ENCODE measurements at regions not wholly inside any gene's neighbourhood (a gene's known extent, or its start where the extent isn't known, plus 50 kb on each side); places are given as distances from the start of the nearest gene placed in this dataset.
"Not testable (repeated sequence)": the region's sequence is repeated elsewhere in the genome, so short reads cannot be mapped to it uniquely, and the experiment has no call there.

GRCh38 chr9:1919229-1919628, 95.9 kb upstream of the SMARCA2 start:
- Mint-ChIP-seq H3K27me3 (peaks cover 5% of the 10 kb centered on the region), H3K4me3 (no peak overlapping the region), H3K36me3 (ENCODE audit: low read depth) (no peaks in the 10 kb centered on the region), H3K4me1 (no peaks in the 10 kb centered on the region), H3K9me3 (no peaks in the 10 kb centered on the region), H3K27ac (no peak overlapping the region)
- POLR2A ChIA-PET, result no interaction called here
- DNase-seq, result no peak
- CTCF ChIA-PET, result no interaction called here

- DNase-seq, result no peak
- POLR2A ChIA-PET, result no interaction called here
- Mint-ChIP-seq H3K4me3 (no peak overlapping the region), H3K27me3 (peaks cover 5% of the 10 kb centered on the region), H3K36me3 (ENCODE audit: low read depth) (no peaks in the 10 kb centered on the region), H3K4me1 (no peaks in the 10 kb centered on the region), H3K27ac (no peak overlapping the region), H3K9me3 (no peaks in the 10 kb centered on the region)
- CTCF ChIA-PET, result no interaction called here
Observed at GRCh38 chr9:1920386-1920785, 94.8 kb upstream of the SMARCA2 start.

- ChIA-PET POLR2A (no interaction called here), CTCF (interaction anchor here (1.4 kb wide), 1 partner anchor 165 kb away, joined by 4 read pairs; no protein-coding TSS in a partner anchor)
- no peaks in the 10 kb centered on the region for H3K36me3 Mint-ChIP-seq (ENCODE audit: low read depth)
- H3K27ac Mint-ChIP-seq, result no peak overlapping the region
- no peak for DNase-seq
- no peaks in the 10 kb centered on the region for H3K27me3 Mint-ChIP-seq
- no peaks in the 10 kb centered on the region for H3K4me1 Mint-ChIP-seq
- H3K9me3 Mint-ChIP-seq, result no peaks in the 10 kb centered on the region
- H3K4me3 Mint-ChIP-seq, result no peak overlapping the region
Observed at GRCh38 chr9:1922026-1922425, 93.1 kb upstream of the SMARCA2 start.

GRCh38 chr9:1927546-1927945, 87.6 kb upstream of the SMARCA2 start:
- Mint-ChIP-seq H3K4me1 (no peaks in the 10 kb centered on the region), H3K4me3 (no peak overlapping the region), H3K36me3 (ENCODE audit: low read depth) (no peaks in the 10 kb centered on the region), H3K27me3 (peaks cover 7% of the 10 kb centered on the region), H3K27ac (no peak overlapping the region), H3K9me3 (no peaks in the 10 kb centered on the region)
- ChIA-PET POLR2A (no interaction called here), CTCF (no interaction called here)
- DNase-seq, result no peak

- H3K4me3 Mint-ChIP-seq, result no peak overlapping the region
- H3K36me3 Mint-ChIP-seq (ENCODE audit: low read depth), result no peaks in the 10 kb centered on the region
- H3K9me3 Mint-ChIP-seq, result no peaks in the 10 kb centered on the region
- DNase-seq, result no peak
- ChIA-PET POLR2A (no interaction called here), CTCF (interaction anchor here (0.7 to 1.4 kb wide), 2 partner anchors 10 to 46 kb away, joined by 3 read pairs; no protein-coding TSS in a partner anchor)
- no peaks in the 10 kb centered on the region for H3K4me1 Mint-ChIP-seq
- no peak overlapping the region for H3K27ac Mint-ChIP-seq
- peaks cover 15% of the 10 kb centered on the region for H3K27me3 Mint-ChIP-seq
Observed at GRCh38 chr9:1929134-1929533, 86.0 kb upstream of the SMARCA2 start.

- H3K36me3 Mint-ChIP-seq (ENCODE audit: low read depth), result no peaks in the 10 kb centered on the region
- no peaks in the 10 kb centered on the region for H3K9me3 Mint-ChIP-seq
- H3K4me1 Mint-ChIP-seq, result no peaks in the 10 kb centered on the region
- no peak for DNase-seq
- ChIA-PET POLR2A (no interaction called here), CTCF (interaction anchor here (1.0 to 1.4 kb wide), 2 partner anchors 10 to 197 kb away, joined by 3 read pairs; no protein-coding TSS in a partner anchor)
- no peak overlapping the region for H3K4me3 Mint-ChIP-seq
- no peak overlapping the region for H3K27ac Mint-ChIP-seq
- H3K27me3 Mint-ChIP-seq, result peaks cover 19% of the 10 kb centered on the region
Observed at GRCh38 chr9:1929722-1930244, 85.4 kb upstream of the SMARCA2 start.

- H3K4me3 Mint-ChIP-seq; H3K9me3 Mint-ChIP-seq; H3K4me1 Mint-ChIP-seq; H3K36me3 Mint-ChIP-seq (ENCODE audit: low read depth); H3K27ac Mint-ChIP-seq; POLR2A ChIA-PET; DNase-seq: not testable (repeated sequence)
- CTCF ChIA-PET, result interaction anchor here (1.0 kb wide), 1 partner anchor 197 kb away, joined by 3 read pairs; no protein-coding TSS in a partner anchor
- H3K27me3 Mint-ChIP-seq, result peaks cover 19% of the 10 kb centered on the region
Observed at GRCh38 chr9:1930245-1930736, 84.9 kb upstream of the SMARCA2 start.

GRCh38 chr9:1938135-1938534, 77.0 kb upstream of the SMARCA2 start:
- no peak overlapping the region for H3K27ac Mint-ChIP-seq
- H3K9me3 Mint-ChIP-seq, result no peaks in the 10 kb centered on the region
- no peaks in the 10 kb centered on the region for H3K36me3 Mint-ChIP-seq (ENCODE audit: low read depth)
- H3K4me1 Mint-ChIP-seq, result no peaks in the 10 kb centered on the region
- POLR2A ChIA-PET, result interaction anchor here (1.2 kb wide), 1 partner anchor 76 kb away, joined by 3 read pairs; no protein-coding TSS in a partner anchor
- H3K27me3 Mint-ChIP-seq, result peaks cover 11% of the 10 kb centered on the region
- no peak overlapping the region for H3K4me3 Mint-ChIP-seq
- DNase-seq, result no peak
- CTCF ChIA-PET, result no interaction called here

- DNase-seq, result no peak
- no peaks in the 10 kb centered on the region for H3K36me3 Mint-ChIP-seq (ENCODE audit: low read depth)
- CTCF ChIA-PET, result interaction anchor here (1.1 to 1.3 kb wide), 2 partner anchors 9 to 19 kb away, joined by 3 to 4 read pairs; no protein-coding TSS in a partner anchor
- POLR2A ChIA-PET, result no interaction called here
- peaks cover 8% of the 10 kb centered on the region for H3K27me3 Mint-ChIP-seq
- no peaks in the 10 kb centered on the region for H3K9me3 Mint-ChIP-seq
- H3K4me1 Mint-ChIP-seq, result no peaks in the 10 kb centered on the region
- no peak overlapping the region for H3K4me3 Mint-ChIP-seq
- H3K27ac Mint-ChIP-seq, result no peak overlapping the region
Observed at GRCh38 chr9:1938675-1939170, 76.4 kb upstream of the SMARCA2 start.

GRCh38 chr9:1939466-1939865, 75.7 kb upstream of the SMARCA2 start:
- Mint-ChIP-seq H3K27me3 (peaks cover 2% of the 10 kb centered on the region), H3K27ac (no peak overlapping the region), H3K36me3 (ENCODE audit: low read depth) (no peaks in the 10 kb centered on the region), H3K4me3 (no peak overlapping the region), H3K4me1 (no peaks in the 10 kb centered on the region), H3K9me3 (no peaks in the 10 kb centered on the region)
- ChIA-PET POLR2A (interaction anchor here (1.0 kb wide), 1 partner anchor 73 kb away, joined by 3 read pairs; no protein-coding TSS in a partner anchor), CTCF (interaction anchor here (0.7 to 1.3 kb wide), 9 partner anchors 9 to 181 kb away, joined by 3 to 4 read pairs (median 3); no protein-coding TSS in a partner anchor)
- no peak for DNase-seq

- H3K4me3 Mint-ChIP-seq, result no peak overlapping the region
Observed at GRCh38 chr9:1939926-1940368, 75.2 kb upstream of the SMARCA2 start.

GRCh38 chr9:1941989-1942388, 73.2 kb upstream of the SMARCA2 start:
- peaks cover 2% of the 10 kb centered on the region for H3K27me3 Mint-ChIP-seq
- H3K4me3 Mint-ChIP-seq, result no peak overlapping the region
- no peak for DNase-seq
- H3K36me3 Mint-ChIP-seq (ENCODE audit: low read depth), result no peaks in the 10 kb centered on the region
- ChIA-PET CTCF (interaction anchor here (0.7 to 1.7 kb wide), 3 partner anchors 56 to 145 kb away, joined by 3 to 8 read pairs (median 3); no protein-coding TSS in a partner anchor), POLR2A (no interaction called here)
- H3K4me1 Mint-ChIP-seq, result no peaks in the 10 kb centered on the region
- no peaks in the 10 kb centered on the region for H3K9me3 Mint-ChIP-seq
- H3K27ac Mint-ChIP-seq, result no peak overlapping the region

More at GRCh38 chr9:1939926-1940368, 75.2 kb upstream of the SMARCA2 start:
- CTCF ChIA-PET, result interaction anchor here (0.7 to 1.3 kb wide), 9 partner anchors 9 to 181 kb away, joined by 3 to 4 read pairs (median 3); no protein-coding TSS in a partner anchor
- peak; percentile 39 for DNase-seq
- Mint-ChIP-seq H3K4me1 (no peaks in the 10 kb centered on the region), H3K36me3 (ENCODE audit: low read depth) (no peaks in the 10 kb centered on the region), H3K27ac (no peak overlapping the region), H3K27me3 (peaks cover 2% of the 10 kb centered on the region), H3K9me3 (no peaks in the 10 kb centered on the region)
- POLR2A ChIA-PET, result interaction anchor here (1.0 kb wide), 1 partner anchor 73 kb away, joined by 3 read pairs; no protein-coding TSS in a partner anchor

GRCh38 chr9:1946526-1947283, 68.4 kb upstream of the SMARCA2 start:
- no peaks in the 10 kb centered on the region for H3K36me3 Mint-ChIP-seq (ENCODE audit: low read depth)
- no peaks in the 10 kb centered on the region for H3K27me3 Mint-ChIP-seq
- ChIA-PET POLR2A (no interaction called here), CTCF (no interaction called here)
- H3K27ac Mint-ChIP-seq, result no peak overlapping the region
- no peaks in the 10 kb centered on the region for H3K4me1 Mint-ChIP-seq
- no peak overlapping the region for H3K4me3 Mint-ChIP-seq
- no peaks in the 10 kb centered on the region for H3K9me3 Mint-ChIP-seq
- DNase-seq, result no peak

Measured in activated CD4-positive, alpha-beta memory T cell treated with anti-CD3 and anti-CD28 coated beads, Interleukin-2, amount 10 ng/mL, durations not matched to agents 7 days and 5 days (primary cell).